SK-N-SH treated with all-trans-retinoic acid at 6 μM for 48 hours (cell line): ENCODE measurements at regions not wholly inside any gene's neighbourhood (a gene's known extent, or its start where the extent isn't known, plus 50 kb on each side); places are given as distances from the start of the nearest gene placed in this dataset.

Source experiments
- ATAC-seq: fragments of 200-7000 bp; cut with Tn5 transposase; 3 replicates; pipeline ENCODE4 v1.9.1; 2020; ENCODE audit warnings: mild to moderate bottlenecking, moderate library complexity
- BACH2 ChIP-seq: fragments of 250-450 bp; sonication (Bioruptor Pico); IDR thresholded peaks from 2 replicates; pipeline ENCODE4 v1.9.0; 2021; ENCODE audit warnings: mild to moderate bottlenecking, borderline replicate concordance
- CREB5 ChIP-seq: fragments of 250-450 bp; sonication (Bioruptor Pico); IDR thresholded peaks from 2 replicates; pipeline ENCODE4 v1.5.1; 2020; ENCODE audit warnings: low read depth, mild to moderate bottlenecking, moderate library complexity
- CSDC2 ChIP-seq: fragments of 250-450 bp; sonication (Bioruptor Pico); IDR thresholded peaks from 2 replicates; pipeline ENCODE4 v1.5.0; 2020; ENCODE audit warnings: mild to moderate bottlenecking, moderate library complexity
- CSRNP3 ChIP-seq: fragments of 250-450 bp; sonication (Bioruptor Pico); IDR thresholded peaks from 2 replicates; pipeline ENCODE4 v1.5.1; 2021; ENCODE audit warnings: mild to moderate bottlenecking, moderate library complexity
- ESRRG ChIP-seq: fragments of 250-450 bp; sonication (Bioruptor Pico); IDR thresholded peaks from 2 replicates; pipeline ENCODE4 v1.6.1; 2021; ENCODE audit warnings: mild to moderate bottlenecking
- GLIS3 ChIP-seq: fragments of 250-450 bp; sonication (Bioruptor Pico); IDR thresholded peaks from 2 replicates; pipeline ENCODE4 v1.5.0; 2020; ENCODE audit warnings: mild to moderate bottlenecking, moderate library complexity
- ISL1 ChIP-seq: fragments of 250-450 bp; sonication (Bioruptor Pico); IDR thresholded peaks from 2 replicates; pipeline ENCODE4 v2.1.2; 2022; ENCODE audit warnings: mild to moderate bottlenecking, moderate library complexity
- OSR1 ChIP-seq: fragments of 250-450 bp; sonication (Bioruptor Pico); IDR thresholded peaks from 2 replicates; pipeline ENCODE4 v1.8.0; 2022; ENCODE audit warnings: moderate library complexity, mild to moderate bottlenecking, inconsistent platforms
- PATZ1 ChIP-seq: fragments of 250-450 bp; sonication (Bioruptor Pico); IDR thresholded peaks from 2 replicates; pipeline ENCODE4 v1.8.0; 2020; ENCODE audit warnings: mild to moderate bottlenecking, moderate library complexity, borderline replicate concordance
- POU6F1 ChIP-seq: fragments of 250-450 bp; sonication (Bioruptor Pico); IDR thresholded peaks from 2 replicates; pipeline ENCODE4 v1.8.0; 2021; ENCODE audit warnings: low read depth, mild to moderate bottlenecking, moderate library complexity, borderline replicate concordance
- PPARA ChIP-seq: fragments of 250-450 bp; sonication (Bioruptor Pico); IDR thresholded peaks from 2 replicates; pipeline ENCODE4 v1.5.0; 2020; ENCODE audit warnings: mild to moderate bottlenecking, borderline replicate concordance
- RARB ChIP-seq: fragments of 250-450 bp; sonication (Bioruptor Pico); IDR thresholded peaks from 2 replicates; pipeline ENCODE4 v1.8.0; 2021; ENCODE audit warnings: mild to moderate bottlenecking, moderate library complexity
- SNAI2 ChIP-seq: fragments of 250-450 bp; sonication (Bioruptor Pico); IDR thresholded peaks from 2 replicates; pipeline ENCODE4 v1.5.0; 2020; ENCODE audit warnings: mild to moderate bottlenecking, moderate library complexity
- TCF4 ChIP-seq: fragments of 250-450 bp; sonication (Bioruptor Pico); IDR thresholded peaks from 2 replicates; pipeline ENCODE4 v1.8.0; 2021; ENCODE audit warnings: mild to moderate bottlenecking, moderate library complexity, borderline replicate concordance
- TOX ChIP-seq: fragments of 250-450 bp; sonication (Bioruptor Pico); IDR thresholded peaks from 2 replicates; pipeline ENCODE4 v1.8.0; 2021; ENCODE audit warnings: mild to moderate bottlenecking, moderate library complexity, borderline replicate concordance
- TSHZ2 ChIP-seq: fragments of 250-450 bp; sonication (Bioruptor Pico); IDR thresholded peaks from 2 replicates; pipeline ENCODE4 v1.5.0; 2020; ENCODE audit warnings: mild to moderate bottlenecking, moderate library complexity
- ZC3H10 ChIP-seq: fragments of 250-450 bp; sonication (Bioruptor Pico); IDR thresholded peaks from 2 replicates; pipeline ENCODE4 v1.5.1; 2021; ENCODE audit warnings: mild to moderate bottlenecking, moderate library complexity
- ZFP30 ChIP-seq: fragments of 450-650 bp; formaldehyde crosslinking; IDR thresholded peaks from 2 replicates; pipeline ENCODE4 v1.5.0; 2022; ENCODE audit warnings: mild to moderate bottlenecking, moderate library complexity
- ZNF565 ChIP-seq: fragments of 450-650 bp; formaldehyde crosslinking; conservative IDR thresholded peaks from 2 replicates; pipeline ENCODE4 v1.5.0; 2020; ENCODE audit warnings: low read depth, mild to moderate bottlenecking, moderate library complexity
- ZNF70 ChIP-seq: fragments of 450-650 bp; formaldehyde crosslinking; IDR thresholded peaks from 2 replicates; pipeline ENCODE4 v1.5.0; 2020; ENCODE audit warnings: mild to moderate bottlenecking, moderate library complexity
- ZNF8 ChIP-seq: fragments of 450-650 bp; formaldehyde crosslinking; IDR thresholded peaks from 2 replicates; pipeline ENCODE4 v1.5.0; 2020; ENCODE audit warnings: mild to moderate bottlenecking, moderate library complexity

GRCh38 chr4:187424636-187425035, 570.9 kb upstream of the ZFP42 start:
- ATAC-seq, result no peak
- TF ChIP-seq CREB5 (no peak), OSR1 (CRISPR knock-in tag) (no peak), ZC3H10 (CRISPR knock-in tag) (no peak), TOX (CRISPR knock-in tag) (no peak), ISL1 (CRISPR knock-in tag) (no peak), ZNF8 (CRISPR knock-in tag) (no peak), ZFP30 (no peak), GLIS3 (no peak), SNAI2 (no peak), TCF4 (CRISPR knock-in tag) (no peak), CSDC2 (no peak), PATZ1 (CRISPR knock-in tag) (no peak), PPARA (CRISPR knock-in tag) (no peak), ZNF565 (CRISPR knock-in tag) (no peak), BACH2 (no peak), TSHZ2 (no peak), ZNF70 (CRISPR knock-in tag) (no peak), ESRRG (CRISPR knock-in tag) (no peak), POU6F1 (CRISPR knock-in tag) (no peak), RARB (no peak)
- TF ChIP-seq, all 23 proteins: peak for 0

- no peak for ATAC-seq
- TF ChIP-seq TOX (CRISPR knock-in tag) (no peak), ZNF70 (CRISPR knock-in tag) (no peak), ZC3H10 (CRISPR knock-in tag) (no peak), POU6F1 (CRISPR knock-in tag) (no peak), PPARA (CRISPR knock-in tag) (no peak), GLIS3 (no peak), CREB5 (no peak), CSRNP3 (CRISPR knock-in tag) (no peak), OSR1 (CRISPR knock-in tag) (no peak), ZNF8 (CRISPR knock-in tag) (no peak), RARB (no peak)
Measured at GRCh38 chr4:187426511-187426910, 569.1 kb upstream of the ZFP42 start.
